Esophagus squamous epithelium (tissue), 4 donors: ENCODE measurements at regions not wholly inside any gene's neighbourhood (a gene's known extent, or its start where the extent isn't known, plus 50 kb on each side); places are given as distances from the start of the nearest gene placed in this dataset.
"Not testable (repeated sequence)": the region's sequence is repeated elsewhere in the genome, so short reads cannot be mapped to it uniquely, and the experiment has no call there.

Experiments
- POLR2A ChIP-seq, 4 donors: fragments of 450-650 bp; IDR thresholded peaks; one replicate each; pipeline ENCODE4 v1.6.1; 2017; ENCODE audit warnings: antibody characterized with exemption in 4 of 4, mild to moderate bottlenecking in 4 of 4, moderate library complexity in 3 of 4
- TF ChIP-seq, protein P1 (sequence below), 6 experiments: fragments of 450-650 bp in 4 of 6; fragments of 200-600 bp in 2 of 6; sonication (generic) in 2 of 6; IDR thresholded peaks; one replicate each; pipeline ENCODE4 v1.5.1; 2016 to 2019; ENCODE audit warnings: antibody characterized with exemption in 6 of 6, mild to moderate bottlenecking in 4 of 6, moderate library complexity in 4 of 6

DNA sequence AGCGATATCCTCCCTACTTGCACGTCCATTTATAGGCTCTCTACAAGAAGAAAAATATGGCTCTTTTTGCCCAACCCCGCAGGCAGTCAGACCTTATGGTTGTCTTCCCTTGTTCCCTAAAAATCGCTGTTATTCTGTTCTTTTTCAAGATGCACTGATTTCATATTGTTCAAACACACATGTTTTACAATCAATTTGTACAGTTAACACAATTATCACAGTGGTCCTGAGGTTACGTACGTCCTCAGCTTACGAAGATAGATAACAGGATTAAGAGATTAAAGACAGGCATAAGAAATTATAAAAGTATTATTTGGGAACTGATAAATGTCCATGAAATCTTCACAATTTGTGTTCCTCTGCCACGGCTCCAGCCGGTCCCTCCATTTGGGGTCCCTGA lies 468.9 kb upstream of the PIK3R1 start:
- TF ChIP-seq, protein P1, sequence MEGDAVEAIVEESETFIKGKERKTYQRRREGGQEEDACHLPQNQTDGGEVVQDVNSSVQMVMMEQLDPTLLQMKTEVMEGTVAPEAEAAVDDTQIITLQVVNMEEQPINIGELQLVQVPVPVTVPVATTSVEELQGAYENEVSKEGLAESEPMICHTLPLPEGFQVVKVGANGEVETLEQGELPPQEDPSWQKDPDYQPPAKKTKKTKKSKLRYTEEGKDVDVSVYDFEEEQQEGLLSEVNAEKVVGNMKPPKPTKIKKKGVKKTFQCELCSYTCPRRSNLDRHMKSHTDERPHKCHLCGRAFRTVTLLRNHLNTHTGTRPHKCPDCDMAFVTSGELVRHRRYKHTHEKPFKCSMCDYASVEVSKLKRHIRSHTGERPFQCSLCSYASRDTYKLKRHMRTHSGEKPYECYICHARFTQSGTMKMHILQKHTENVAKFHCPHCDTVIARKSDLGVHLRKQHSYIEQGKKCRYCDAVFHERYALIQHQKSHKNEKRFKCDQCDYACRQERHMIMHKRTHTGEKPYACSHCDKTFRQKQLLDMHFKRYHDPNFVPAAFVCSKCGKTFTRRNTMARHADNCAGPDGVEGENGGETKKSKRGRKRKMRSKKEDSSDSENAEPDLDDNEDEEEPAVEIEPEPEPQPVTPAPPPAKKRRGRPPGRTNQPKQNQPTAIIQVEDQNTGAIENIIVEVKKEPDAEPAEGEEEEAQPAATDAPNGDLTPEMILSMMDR (IDR thresholded peaks at IDR 0.05), result not testable (repeated sequence)
- TF ChIP-seq POLR2A (IDR thresholded peaks at IDR 0.05), result not testable (repeated sequence)
